A673 (cell line): ENCODE measurements at regions not wholly inside any gene's neighbourhood (a gene's known extent, or its start where the extent isn't known, plus 50 kb on each side); places are given as distances from the start of the nearest gene placed in this dataset.

Experiments
- BruUV-seq: library from RNA; stranded (reverse); fragments of 400-500 nt; replicated peaks from 2 replicates; lab custom pipeline; 2021; lab: Mats Ljungman, UMichigan
- CTCF ChIA-PET: fragments of 300-600 bp; sonication (Branson Sonifier 250); formaldehyde crosslinking; loops from one replicate; lab custom pipeline; 2022; ENCODE audit warnings: antibody characterized with exemption; lab: Charles Lee
- POLR2A ChIA-PET: fragments of 300-600 bp; sonication (Branson Sonifier 250); formaldehyde crosslinking; loops from one replicate; lab custom pipeline; 2022; ENCODE audit warnings: antibody characterized with exemption; ENCODE audit not compliant: low non-redundant PET; lab: Charles Lee
- DNase-seq: peaks from one replicate; pipeline ENCODE4 v3.0.0-alpha.2; 2015; ENCODE audit warnings: low spot score
- H3K27ac ChIP-seq: fragments of 200-600 bp; sonication (generic); 2 replicates; pipeline ENCODE4 v1.5.1; 2016; ENCODE audit warnings: mixed run types, low read depth, mild to moderate bottlenecking, mixed read lengths, antibody characterized with exemption, low read length; ENCODE audit not compliant: poor library complexity, severe bottlenecking
- H3K27me3 ChIP-seq: fragments of 200-600 bp; sonication (generic); replicated peaks from 2 replicates; pipeline ENCODE4 v1.6.1; 2017; ENCODE audit warnings: mixed run types, low read depth, mild to moderate bottlenecking, mixed read lengths, antibody characterized with exemption, low read length; ENCODE audit not compliant: insufficient read depth, poor library complexity
- H3K36me3 ChIP-seq: fragments of 200-600 bp; sonication (generic); 2 replicates; pipeline ENCODE4 v1.6.1; 2016; ENCODE audit warnings: mixed run types, mild to moderate bottlenecking, mixed read lengths, antibody characterized with exemption, low read length; ENCODE audit not compliant: insufficient read depth, poor library complexity, severe bottlenecking
- H3K4me1 ChIP-seq: fragments of 200-600 bp; sonication (generic); 2 replicates; pipeline ENCODE4 v1.6.1; 2017; ENCODE audit warnings: mixed run types, mild to moderate bottlenecking, mixed read lengths, antibody characterized with exemption, low read length; ENCODE audit not compliant: insufficient read depth, poor library complexity, severe bottlenecking
- H3K4me3 ChIP-seq: fragments of 200-600 bp; sonication (generic); 2 replicates; pipeline ENCODE4 v1.5.1; 2016; ENCODE audit warnings: low read depth, mixed run types, mild to moderate bottlenecking, mixed read lengths, low read length; ENCODE audit not compliant: poor library complexity, severe bottlenecking
- H3K9me3 ChIP-seq: fragments of 200-600 bp; sonication (generic); 2 replicates; pipeline ENCODE4 v1.6.1; 2016; ENCODE audit warnings: mixed run types, low read depth, mild to moderate bottlenecking, mixed read lengths, antibody characterized with exemption, low read length; ENCODE audit not compliant: poor library complexity, severe bottlenecking
- CTCF ChIP-seq: fragments of 300-800, 200-600 bp; sonication (generic); conservative IDR thresholded peaks from 2 replicates; pipeline ENCODE4 v1.5.1; 2017; ENCODE audit warnings: low read depth, mild to moderate bottlenecking, antibody characterized with exemption, low read length, moderate library complexity, mixed read lengths
- EZH2 ChIP-seq: fragments of 200-600 bp; sonication (generic); IDR thresholded peaks from 2 replicates; pipeline ENCODE4 v1.6.1; 2017; ENCODE audit warnings: borderline replicate concordance, low read depth, mild to moderate bottlenecking, mixed read lengths, antibody characterized with exemption, low read length; ENCODE audit not compliant: poor library complexity, severe bottlenecking
- intact Hi-C: fragments of 100-400 bp; cut with micrococcal nuclease; formaldehyde crosslinking; loops from one replicate; pipeline ENCODE4 v1.10.0; 2022; ENCODE audit not compliant: unreplicated experiment

GRCh38 chr11:82076126-82076525 is 657.5 kb downstream of the FAM181B start:
- BruUV-seq = no TSS peak
- no peaks in the 10 kb centered on the region for H3K27me3 ChIP-seq
- no peaks in the 10 kb centered on the region for H3K4me1 ChIP-seq
- intact Hi-C loops = no loop called here
- no peak overlapping the region for H3K27ac ChIP-seq
- ChIA-PET CTCF (no interaction called here), POLR2A (no interaction called here)
- H3K4me3 ChIP-seq = no peak overlapping the region
- DNase-seq = no peak
- no peaks in the 10 kb centered on the region for H3K9me3 ChIP-seq
- no peaks in the 10 kb centered on the region for H3K36me3 ChIP-seq
- TF ChIP-seq CTCF = no peak
- no peak for TF ChIP-seq EZH2

DNA sequence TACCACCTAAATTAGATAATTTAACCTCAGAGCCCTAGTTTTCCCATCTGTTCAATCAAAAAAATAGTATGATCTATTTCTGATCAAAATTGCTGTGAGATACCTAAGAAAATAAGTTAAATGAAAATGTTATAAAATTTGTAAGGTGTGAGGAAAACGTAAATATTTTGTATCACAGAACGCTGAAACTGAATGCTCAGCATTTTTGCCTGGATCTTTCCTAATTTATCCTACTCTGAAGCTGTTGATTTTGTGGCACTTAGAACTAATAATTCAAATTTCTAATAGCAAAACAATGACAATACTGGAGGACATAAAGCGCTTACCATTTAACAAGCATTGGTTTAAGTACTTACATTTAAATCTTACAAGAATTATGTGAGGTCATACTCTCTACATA is 674.2 kb downstream of the FAM181B start:
- Histone ChIP-seq H3K9me3 (no peaks in the 10 kb centered on the region), H3K36me3 (no peaks in the 10 kb centered on the region), H3K27ac (no peak overlapping the region), H3K4me1 (no peaks in the 10 kb centered on the region), H3K4me3 (no peak overlapping the region), H3K27me3 (no peaks in the 10 kb centered on the region)
- intact Hi-C loops = no loop called here
- ChIA-PET POLR2A (no interaction called here), CTCF (no interaction called here)
- no TSS peak for BruUV-seq
- no peak for TF ChIP-seq CTCF
- TF ChIP-seq EZH2 = no peak
- no peak for DNase-seq

DNA sequence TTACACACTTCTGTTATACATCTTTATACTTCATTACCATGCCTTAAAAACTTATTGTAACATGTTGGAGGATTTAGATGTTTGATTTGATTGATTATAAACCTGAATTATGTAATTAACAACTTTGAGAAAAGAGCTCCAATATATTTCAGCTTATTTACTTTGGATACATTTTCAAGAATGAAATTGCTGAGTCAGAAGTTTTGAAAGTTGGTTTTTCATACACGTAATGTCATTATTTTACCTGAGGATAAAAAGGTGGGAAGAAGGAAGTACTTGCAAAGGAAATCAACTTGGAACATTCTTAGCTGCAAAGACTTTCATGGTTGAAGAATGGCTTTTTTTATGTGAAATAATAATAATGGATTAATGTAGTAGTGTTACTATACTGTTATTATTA is 677.2 kb downstream of the FAM181B start:
- H3K4me1 ChIP-seq = no peaks in the 10 kb centered on the region
- no peaks in the 10 kb centered on the region for H3K27me3 ChIP-seq
- no peaks in the 10 kb centered on the region for H3K9me3 ChIP-seq
- H3K4me3 ChIP-seq = no peak overlapping the region
- DNase-seq = no peak
- TF ChIP-seq EZH2 (no peak), CTCF (no peak)
- H3K36me3 ChIP-seq = no peaks in the 10 kb centered on the region
- POLR2A ChIA-PET = no interaction called here
- CTCF ChIA-PET = no interaction called here
- BruUV-seq = no TSS peak
- intact Hi-C loops = no loop called here
- H3K27ac ChIP-seq = no peak overlapping the region
